ENCODE measurements at regions not wholly inside any gene's neighbourhood (a gene's known extent, or its start where the extent isn't known, plus 50 kb on each side); places are given as distances from the start of the nearest gene placed in this dataset.

DNA sequence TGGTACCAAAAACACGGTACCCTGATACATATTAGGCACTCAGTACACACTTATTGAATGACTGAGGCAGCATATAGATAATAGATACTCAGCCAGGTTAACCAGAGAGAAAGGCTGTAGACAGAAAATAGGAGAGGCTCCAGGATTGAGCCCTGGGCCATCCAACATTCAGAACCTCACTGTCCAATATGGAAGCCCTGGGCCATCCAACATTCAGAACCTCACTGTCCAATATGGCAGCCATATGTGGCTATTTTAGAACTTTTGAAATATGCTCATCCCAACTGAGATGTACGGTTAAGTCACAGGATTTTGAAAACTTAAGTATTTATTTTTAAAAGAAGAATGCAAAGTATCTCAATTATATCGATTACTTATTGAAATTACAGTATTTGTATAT is 142.5 kb upstream of the ID4 start:
- TF ChIP-seq, protein P1, sequence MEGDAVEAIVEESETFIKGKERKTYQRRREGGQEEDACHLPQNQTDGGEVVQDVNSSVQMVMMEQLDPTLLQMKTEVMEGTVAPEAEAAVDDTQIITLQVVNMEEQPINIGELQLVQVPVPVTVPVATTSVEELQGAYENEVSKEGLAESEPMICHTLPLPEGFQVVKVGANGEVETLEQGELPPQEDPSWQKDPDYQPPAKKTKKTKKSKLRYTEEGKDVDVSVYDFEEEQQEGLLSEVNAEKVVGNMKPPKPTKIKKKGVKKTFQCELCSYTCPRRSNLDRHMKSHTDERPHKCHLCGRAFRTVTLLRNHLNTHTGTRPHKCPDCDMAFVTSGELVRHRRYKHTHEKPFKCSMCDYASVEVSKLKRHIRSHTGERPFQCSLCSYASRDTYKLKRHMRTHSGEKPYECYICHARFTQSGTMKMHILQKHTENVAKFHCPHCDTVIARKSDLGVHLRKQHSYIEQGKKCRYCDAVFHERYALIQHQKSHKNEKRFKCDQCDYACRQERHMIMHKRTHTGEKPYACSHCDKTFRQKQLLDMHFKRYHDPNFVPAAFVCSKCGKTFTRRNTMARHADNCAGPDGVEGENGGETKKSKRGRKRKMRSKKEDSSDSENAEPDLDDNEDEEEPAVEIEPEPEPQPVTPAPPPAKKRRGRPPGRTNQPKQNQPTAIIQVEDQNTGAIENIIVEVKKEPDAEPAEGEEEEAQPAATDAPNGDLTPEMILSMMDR (IDR thresholded peaks at IDR 0.05; ENCODE audit: poor library complexity, severe bottlenecking): no peak
- TF ChIP-seq SMC3 (conservative IDR thresholded peaks at IDR 0.05; ENCODE audit: poor library complexity): no peak
- TF ChIP-seq TAF1 (IDR thresholded peaks at IDR 0.05; ENCODE audit: low read depth): no peak
